ENCODE measurements at regions not wholly inside any gene's neighbourhood (a gene's known extent, or its start where the extent isn't known, plus 50 kb on each side); places are given as distances from the start of the nearest gene placed in this dataset.

DNA sequence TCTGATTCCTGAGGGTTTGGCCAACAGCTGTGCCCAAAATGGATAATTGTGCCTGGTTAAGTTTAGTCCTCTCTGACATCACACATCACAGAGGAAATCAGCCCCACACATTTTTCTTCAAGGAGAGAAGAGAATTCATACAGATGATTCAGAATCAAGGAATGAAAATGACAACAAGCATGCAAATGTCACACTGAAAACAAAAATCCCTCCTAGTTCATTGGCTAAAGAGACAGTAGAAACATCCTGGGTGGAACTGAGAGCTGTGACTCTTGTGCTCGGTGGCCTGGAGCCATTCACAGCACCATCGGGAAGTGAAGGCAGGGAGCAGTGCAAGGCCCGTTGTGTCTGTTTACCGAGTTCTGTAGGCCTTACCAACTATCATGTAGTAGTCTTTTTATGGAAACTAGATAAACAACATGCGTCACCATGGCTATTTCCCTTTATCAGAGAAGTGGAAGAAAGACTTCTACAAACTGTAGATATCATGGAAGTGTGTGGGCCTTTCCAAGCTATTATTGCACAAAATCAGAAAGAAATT, 81.7 kb upstream of the TENT5A start:
- TF ChIP-seq, protein P1, sequence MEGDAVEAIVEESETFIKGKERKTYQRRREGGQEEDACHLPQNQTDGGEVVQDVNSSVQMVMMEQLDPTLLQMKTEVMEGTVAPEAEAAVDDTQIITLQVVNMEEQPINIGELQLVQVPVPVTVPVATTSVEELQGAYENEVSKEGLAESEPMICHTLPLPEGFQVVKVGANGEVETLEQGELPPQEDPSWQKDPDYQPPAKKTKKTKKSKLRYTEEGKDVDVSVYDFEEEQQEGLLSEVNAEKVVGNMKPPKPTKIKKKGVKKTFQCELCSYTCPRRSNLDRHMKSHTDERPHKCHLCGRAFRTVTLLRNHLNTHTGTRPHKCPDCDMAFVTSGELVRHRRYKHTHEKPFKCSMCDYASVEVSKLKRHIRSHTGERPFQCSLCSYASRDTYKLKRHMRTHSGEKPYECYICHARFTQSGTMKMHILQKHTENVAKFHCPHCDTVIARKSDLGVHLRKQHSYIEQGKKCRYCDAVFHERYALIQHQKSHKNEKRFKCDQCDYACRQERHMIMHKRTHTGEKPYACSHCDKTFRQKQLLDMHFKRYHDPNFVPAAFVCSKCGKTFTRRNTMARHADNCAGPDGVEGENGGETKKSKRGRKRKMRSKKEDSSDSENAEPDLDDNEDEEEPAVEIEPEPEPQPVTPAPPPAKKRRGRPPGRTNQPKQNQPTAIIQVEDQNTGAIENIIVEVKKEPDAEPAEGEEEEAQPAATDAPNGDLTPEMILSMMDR (conservative IDR thresholded peaks at IDR 0.05; ENCODE audit: low read depth), result no peak
- ChIA-PET CTCF (no interaction called here), POLR2A (ENCODE audit: low non-redundant PET) (interaction anchor here (0.6 kb wide), 1 partner anchor 627 kb away, joined by 3 read pairs; no protein-coding TSS in a partner anchor)
- no peak for DNase-seq (ENCODE audit: low spot score)
- no peak overlapping the region for H3K27ac ChIP-seq

DNA sequence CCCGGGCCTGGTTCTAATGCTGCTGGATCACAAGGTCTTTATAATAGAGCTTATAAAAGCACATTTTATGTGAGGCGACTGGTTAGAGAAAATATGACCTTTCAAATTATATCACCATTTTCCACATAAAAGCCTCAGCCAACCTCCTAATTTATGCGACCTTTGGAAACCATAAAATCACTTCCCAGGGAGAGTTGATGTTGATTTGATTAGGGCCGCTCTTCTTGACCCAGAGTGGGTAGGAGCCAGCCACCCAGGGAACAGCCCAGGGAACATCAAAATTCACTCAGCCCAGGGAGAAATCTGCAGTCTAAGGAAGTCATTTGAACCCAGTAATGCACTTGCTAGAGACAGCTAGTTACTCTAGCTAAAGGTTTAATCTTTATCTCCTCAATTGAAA, 79.8 kb upstream of the TENT5A start:
- TF ChIP-seq, protein P1 (conservative IDR thresholded peaks at IDR 0.05; ENCODE audit: low read depth), result no peak
- H3K27ac ChIP-seq, result no peak overlapping the region
- no peak for DNase-seq (ENCODE audit: low spot score)
- POLR2A ChIA-PET (ENCODE audit: low non-redundant PET), result no interaction called here
- CTCF ChIA-PET, result interaction anchor here (0.5 kb wide), 1 partner anchor 625 kb away, joined by 4 read pairs; no protein-coding TSS in a partner anchor

DNA sequence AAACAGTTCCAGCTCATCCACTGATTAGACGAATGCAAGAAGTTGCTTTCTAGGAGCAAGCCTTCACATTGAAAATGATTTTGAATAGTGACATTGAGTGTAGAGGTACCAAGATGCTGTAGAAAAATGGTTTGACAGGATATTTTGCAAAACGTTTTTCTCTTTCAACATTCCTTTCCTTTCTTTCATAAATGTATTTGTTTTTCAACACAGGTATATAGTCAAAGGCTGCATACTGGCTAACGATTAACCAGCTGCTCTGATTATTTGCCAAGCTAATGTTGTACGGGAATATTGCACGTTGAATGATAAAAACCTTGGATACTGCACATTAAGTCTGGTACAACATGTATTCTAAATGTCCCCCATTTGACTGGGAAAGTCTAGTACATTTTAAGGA, 78.8 kb upstream of the TENT5A start:
- POLR2A ChIA-PET (ENCODE audit: low non-redundant PET), result no interaction called here
- no peak overlapping the region for H3K27ac ChIP-seq
- TF ChIP-seq, protein P1 (conservative IDR thresholded peaks at IDR 0.05; ENCODE audit: low read depth), result no peak
- DNase-seq (ENCODE audit: low spot score), result no peak
- CTCF ChIA-PET, result no interaction called here

DNA sequence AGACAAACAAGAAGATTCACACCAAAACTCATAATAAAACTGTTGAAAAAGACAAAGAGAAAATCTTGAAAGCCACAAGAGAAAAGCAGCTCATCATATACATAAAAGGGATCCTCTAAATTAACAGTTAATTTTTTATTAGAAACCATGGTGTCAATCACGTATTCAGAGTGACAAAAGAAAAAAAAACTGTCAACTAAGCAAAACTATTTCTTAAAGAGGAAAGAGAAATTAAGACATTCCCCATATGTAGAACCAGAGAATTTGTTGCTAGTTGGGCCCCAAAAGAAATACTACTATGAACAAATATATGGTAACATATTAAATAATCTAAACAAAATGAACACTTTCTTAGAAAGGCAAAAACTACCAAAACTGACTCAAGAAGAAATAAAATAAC, 74.3 kb upstream of the TENT5A start:
- ChIA-PET CTCF (interaction anchor here (0.6 kb wide), 1 partner anchor 215 kb away, joined by 5 read pairs; no protein-coding TSS in a partner anchor), POLR2A (ENCODE audit: low non-redundant PET) (no interaction called here)
- H3K27ac ChIP-seq, result no peak overlapping the region
- DNase-seq (ENCODE audit: low spot score), result no peak
- TF ChIP-seq, protein P1 (conservative IDR thresholded peaks at IDR 0.05; ENCODE audit: low read depth), result no peak

DNA sequence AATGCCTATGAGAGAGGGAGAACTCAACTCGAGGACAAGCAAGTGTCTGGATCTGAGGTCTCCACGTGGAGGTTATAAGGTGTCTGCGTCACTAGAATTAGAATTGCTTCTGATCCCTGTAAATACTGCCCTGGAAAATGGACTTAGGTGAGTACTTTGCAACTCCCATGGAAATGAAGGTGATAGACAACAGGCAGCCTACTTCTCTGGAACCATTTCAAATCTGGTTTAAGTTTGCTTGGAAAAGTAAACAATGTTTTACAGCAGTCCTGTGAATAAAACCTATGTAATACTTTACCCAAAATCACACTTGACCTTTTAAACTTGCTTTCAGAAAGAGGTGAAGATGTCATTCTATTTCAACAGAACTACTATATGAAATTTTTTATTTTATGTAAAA, 70.1 kb upstream of the TENT5A start:
- H3K27ac ChIP-seq, result no peak overlapping the region
- TF ChIP-seq, protein P1 (conservative IDR thresholded peaks at IDR 0.05; ENCODE audit: low read depth), result no peak
- ChIA-PET CTCF (no interaction called here), POLR2A (ENCODE audit: low non-redundant PET) (no interaction called here)
- no peak for DNase-seq (ENCODE audit: low spot score)

DNA sequence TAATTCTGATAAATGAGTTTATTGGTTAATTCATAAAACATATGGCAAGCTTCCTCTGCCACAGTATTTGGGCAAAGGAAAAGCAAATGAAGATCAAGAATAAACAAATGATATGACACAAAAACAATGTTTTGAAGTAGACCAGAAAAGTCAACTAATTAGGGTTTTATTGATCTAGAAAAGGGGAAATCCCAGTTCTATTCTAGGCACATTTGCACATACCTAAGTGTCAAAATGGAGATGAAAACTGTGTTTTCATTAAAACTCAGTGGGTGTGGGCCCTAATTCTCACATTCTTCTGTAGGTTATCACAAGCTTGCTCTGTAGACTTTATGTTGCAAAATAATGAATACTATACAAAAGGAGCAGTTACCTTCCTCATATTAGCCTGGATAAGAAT, 69.0 kb upstream of the TENT5A start:
- CTCF ChIA-PET, result no interaction called here
- H3K27ac ChIP-seq, result no peak overlapping the region
- TF ChIP-seq, protein P1 (conservative IDR thresholded peaks at IDR 0.05; ENCODE audit: low read depth), result no peak
- DNase-seq (ENCODE audit: low spot score), result no peak
- POLR2A ChIA-PET (ENCODE audit: low non-redundant PET), result no interaction called here
